Thoracic aorta (tissue), 2 donors: ENCODE measurements at regions not wholly inside any gene's neighbourhood (a gene's known extent, or its start where the extent isn't known, plus 50 kb on each side); places are given as distances from the start of the nearest gene placed in this dataset.

Source experiments
- ATAC-seq: fragments of 150-250 bp; one replicate; pipeline ENCODE4 v1.8.0; 2017; ENCODE audit warnings: low read depth; ENCODE audit not compliant: insufficient number of reproducible peaks, low FRiP score
- DNase-seq: peaks from one replicate; pipeline ENCODE4 v3.0.0-alpha.2; 2020; ENCODE audit warnings: low spot score
- H3K27ac ChIP-seq, 2 donors: fragments of 200-600 bp; sonication (generic); 1 replicate in 1 of 2; 2 replicates in 1 of 2; pipeline ENCODE4 v1.5.1; 2016; ENCODE audit warnings: mild to moderate bottlenecking in 2 of 2, moderate library complexity in 2 of 2
- H3K27me3 ChIP-seq: fragments of 200-600 bp; sonication (generic); replicated peaks from 2 replicates; pipeline ENCODE4 v1.6.0; 2016; ENCODE audit warnings: mild to moderate bottlenecking; ENCODE audit not compliant: insufficient read depth
- H3K36me3 ChIP-seq: fragments of 200-600 bp; sonication (generic); one replicate; pipeline ENCODE4 v1.5.1; 2016
- H3K4me1 ChIP-seq, 2 donors: fragments of 200-600 bp; sonication (generic); 1 replicate in 1 of 2; 2 replicates in 1 of 2; pipeline versions ENCODE4 v1.5.1 to v1.6.0; 2016; ENCODE audit warnings: low read depth in 2 of 2, mild to moderate bottlenecking in 1 of 2; ENCODE audit not compliant: control insufficient read depth in 1 of 2
- H3K4me3 ChIP-seq: fragments of 200-600 bp; sonication (generic); 2 replicates; pipeline ENCODE4 v1.5.1; 2016; ENCODE audit warnings: mild to moderate bottlenecking
- H3K9me3 ChIP-seq: fragments of 200-600 bp; sonication (generic); 2 replicates; pipeline ENCODE4 v1.5.1; 2016
- CTCF ChIP-seq: fragments of 200-600 bp; sonication (generic); IDR thresholded peaks from one replicate; pipeline ENCODE4 v1.5.1; 2019; ENCODE audit warnings: antibody characterized with exemption

GRCh38 chr1:101520302-101520701 lies 283.5 kb downstream of the S1PR1 start:
- TF ChIP-seq CTCF: no peak
- H3K27me3 ChIP-seq: no peaks in the 10 kb centered on the region
- H3K9me3 ChIP-seq: no peaks in the 10 kb centered on the region
- DNase-seq: no peak
- H3K36me3 ChIP-seq: no peaks in the 10 kb centered on the region
- H3K4me3 ChIP-seq: no peak overlapping the region
- no peak overlapping the region for H3K27ac ChIP-seq
- no peak for ATAC-seq
- H3K4me1 ChIP-seq: no peaks in the 10 kb centered on the region

- H3K4me3 ChIP-seq: no peak overlapping the region
- ATAC-seq: no peak
- no peak for TF ChIP-seq CTCF
These were observed 285.7 kb downstream of the S1PR1 start for GRCh38 chr1:101522486-101522885.

GRCh38 chr1:101526813-101527212 lies 290.0 kb downstream of the S1PR1 start:
- H3K27me3 ChIP-seq: no peaks in the 10 kb centered on the region
- TF ChIP-seq CTCF: no peak
- H3K4me1 ChIP-seq: no peaks in the 10 kb centered on the region

More at GRCh38 chr1:101522486-101522885, 285.7 kb downstream of the S1PR1 start:
- no peaks in the 10 kb centered on the region for H3K9me3 ChIP-seq
- no peak for DNase-seq
- no peaks in the 10 kb centered on the region for H3K27me3 ChIP-seq
- H3K36me3 ChIP-seq: no peaks in the 10 kb centered on the region
- no peaks in the 10 kb centered on the region for H3K4me1 ChIP-seq
- no peak overlapping the region for H3K27ac ChIP-seq

GRCh38 chr1:101532377-101532776 lies 295.6 kb downstream of the S1PR1 start:
- no peak for ATAC-seq

More at GRCh38 chr1:101526813-101527212, 290.0 kb downstream of the S1PR1 start:
- no peaks in the 10 kb centered on the region for H3K9me3 ChIP-seq
- no peak for ATAC-seq
- H3K27ac ChIP-seq: no peak overlapping the region
- no peak overlapping the region for H3K4me3 ChIP-seq
- H3K36me3 ChIP-seq: no peaks in the 10 kb centered on the region
- no peak for DNase-seq

GRCh38 chr1:101540161-101540560 lies 303.3 kb downstream of the S1PR1 start:
- ATAC-seq (no peak), DNase-seq (no peak)
- no peak for TF ChIP-seq CTCF
- H3K27ac ChIP-seq: no peak overlapping the region
- H3K27me3 ChIP-seq: no peaks in the 10 kb centered on the region
- no peaks in the 10 kb centered on the region for H3K4me1 ChIP-seq
- H3K4me3 ChIP-seq: no peak overlapping the region
- no peaks in the 10 kb centered on the region for H3K36me3 ChIP-seq
- H3K9me3 ChIP-seq: no peaks in the 10 kb centered on the region

More at GRCh38 chr1:101532377-101532776, 295.6 kb downstream of the S1PR1 start:
- no peaks in the 10 kb centered on the region for H3K27me3 ChIP-seq
- no peaks in the 10 kb centered on the region for H3K36me3 ChIP-seq
- H3K4me1 ChIP-seq: no peaks in the 10 kb centered on the region
- H3K4me3 ChIP-seq: no peak overlapping the region
- no peak for DNase-seq
- no peak overlapping the region for H3K27ac ChIP-seq
- no peaks in the 10 kb centered on the region for H3K9me3 ChIP-seq
- no peak for TF ChIP-seq CTCF
